Inflammatory macrophage (primary cell): ENCODE measurements at regions not wholly inside any gene's neighbourhood (a gene's known extent, or its start where the extent isn't known, plus 50 kb on each side); places are given as distances from the start of the nearest gene placed in this dataset.
"Not testable (repeated sequence)": the region's sequence is repeated elsewhere in the genome, so short reads cannot be mapped to it uniquely, and the experiment has no call there.

Experiments used
- DNase-seq, 2 donors: peaks; one replicate each; pipeline ENCODE4 v3.0.0-alpha.2; 2020 to 2022

DNA sequence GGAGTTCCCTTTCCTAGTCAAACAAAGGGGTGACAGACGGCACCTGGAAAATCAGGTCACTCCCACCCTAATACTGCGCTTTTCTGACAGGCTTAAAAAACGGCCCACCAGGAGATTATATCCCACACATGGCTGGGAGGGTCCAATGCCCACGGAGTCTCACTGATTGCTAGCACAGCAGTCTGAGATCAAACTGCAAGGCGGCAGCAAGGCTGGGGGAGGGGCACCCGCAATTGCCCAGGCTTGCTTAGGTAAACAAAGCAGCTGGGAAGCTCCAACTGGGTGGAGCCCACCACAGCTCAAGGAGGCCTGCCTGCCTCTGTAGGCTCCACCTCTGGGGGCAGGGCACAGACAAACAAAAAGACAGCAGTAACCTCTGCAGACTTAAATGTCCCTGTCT lies 1032.9 kb downstream of the TDRD15 start:
- not testable (repeated sequence) for DNase-seq

DNA sequence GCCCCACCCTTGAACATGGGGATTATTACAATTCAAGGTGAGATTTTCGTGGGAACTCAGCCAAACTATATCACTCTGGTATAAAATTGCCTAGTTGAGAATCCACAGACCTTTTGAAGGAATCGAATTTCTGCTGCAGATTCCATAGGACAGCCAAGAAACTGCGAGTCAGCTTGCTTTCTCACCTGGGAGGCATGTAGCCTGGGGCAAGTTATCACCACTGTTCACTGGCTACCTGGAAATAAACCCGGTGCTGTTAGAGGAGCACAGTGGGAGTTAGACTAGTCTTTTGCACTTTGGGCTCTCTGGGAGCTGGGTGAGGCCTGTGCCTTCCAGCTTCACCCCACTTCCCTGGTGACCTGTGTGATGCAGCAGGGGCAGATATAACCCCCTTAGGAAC lies 1043.5 kb downstream of the TDRD15 start:
- DNase-seq, result no peak

DNA sequence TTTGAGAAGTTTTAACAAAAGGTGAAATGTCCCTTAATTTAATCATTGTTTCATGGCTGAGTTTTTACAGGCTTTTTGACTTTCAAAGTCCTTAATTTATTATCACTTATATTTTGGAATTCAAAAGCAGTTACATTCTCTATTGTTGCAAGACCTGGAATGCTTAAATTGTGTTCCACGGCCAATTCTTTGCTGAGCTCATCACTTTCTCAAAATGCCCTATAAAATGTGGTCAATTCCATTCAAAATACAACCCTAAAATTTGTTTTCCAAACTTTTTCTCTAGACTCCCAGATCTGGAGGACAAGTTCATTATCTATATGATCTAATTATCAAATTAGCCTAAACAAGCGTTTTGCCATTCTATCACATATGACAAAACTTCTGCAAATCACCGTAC lies 1051.2 kb downstream of the TDRD15 start:
- DNase-seq, result no peak

- no peak for DNase-seq
Measured at GRCh38 chr2:22185251-22185650, 1061.5 kb downstream of the TDRD15 start.

DNA sequence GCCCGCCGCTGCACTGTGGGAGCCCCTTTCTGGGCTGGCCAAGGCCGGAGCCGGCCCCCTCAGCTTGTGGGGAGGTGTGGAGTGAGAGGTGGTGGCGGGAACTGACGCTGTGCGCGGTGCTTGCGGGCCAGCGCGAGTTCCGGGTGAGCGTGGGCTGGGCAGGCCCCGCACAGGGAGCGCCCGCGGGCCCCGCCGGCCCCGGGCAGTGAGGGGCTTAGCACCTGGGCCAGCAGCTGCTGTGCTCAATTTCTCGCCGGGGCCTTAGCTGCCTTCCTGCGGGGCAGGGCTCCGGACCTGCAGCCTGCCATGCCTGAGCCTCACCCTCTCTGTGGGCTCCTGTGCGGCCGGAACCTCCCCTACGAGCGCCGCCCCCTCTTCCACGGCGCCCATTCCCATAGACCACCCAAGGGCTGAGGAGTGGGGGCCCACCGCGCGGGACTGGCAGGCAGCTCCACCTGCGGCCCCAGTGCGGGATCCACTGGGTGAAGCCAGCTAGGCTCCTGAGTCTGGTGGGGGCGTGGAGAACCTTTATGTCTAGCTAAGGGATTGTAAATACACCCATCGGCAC lies 1062.6 kb downstream of the TDRD15 start:
- DNase-seq, result not testable (repeated sequence)

DNA sequence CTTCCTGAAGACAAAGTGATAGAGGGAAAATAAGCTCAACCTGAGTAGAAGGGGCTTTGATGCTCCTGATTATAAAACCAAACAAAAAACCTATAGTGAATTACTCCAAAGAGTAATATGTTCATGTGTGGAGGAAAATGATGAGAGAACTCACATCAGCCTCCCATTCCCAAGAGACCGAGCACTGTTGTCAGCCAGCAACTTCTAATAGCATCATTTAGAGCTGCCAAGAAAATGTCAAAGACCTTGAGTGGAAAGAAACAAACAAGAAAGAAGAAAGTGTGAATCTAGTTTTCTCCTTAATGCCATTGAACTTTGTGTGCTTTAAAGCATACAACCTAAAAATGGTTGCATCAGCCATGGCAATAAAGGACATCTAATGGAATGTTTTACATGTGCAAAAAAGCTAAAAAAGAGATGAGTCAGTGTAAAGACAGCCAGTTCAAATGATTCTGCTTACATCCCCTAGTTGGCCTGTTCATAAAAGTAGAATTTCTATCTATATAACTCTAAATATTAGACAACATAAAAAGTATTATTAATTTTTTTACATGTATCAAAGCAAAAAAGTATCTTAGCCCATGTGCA lies 1066.2 kb downstream of the TDRD15 start:
- DNase-seq, result no peak

DNA sequence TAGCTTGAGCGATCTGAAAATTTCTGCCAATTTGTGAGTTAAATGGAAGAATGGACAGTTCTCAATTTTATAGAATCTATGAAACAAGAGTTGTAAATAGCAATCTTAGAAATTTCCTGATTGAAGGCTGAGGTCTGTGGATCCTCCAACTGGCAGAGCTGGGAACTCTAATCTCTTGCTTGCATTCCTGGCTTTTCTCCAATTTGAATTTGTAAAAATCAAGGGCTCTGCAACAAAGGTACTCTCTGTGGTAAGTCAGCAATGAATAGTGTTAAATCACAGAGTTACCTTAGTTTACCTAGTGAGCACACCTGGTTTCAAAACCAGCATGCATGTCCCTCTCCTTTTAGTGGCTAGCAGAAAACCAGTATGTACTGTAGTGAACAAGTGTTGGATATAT lies 1070.5 kb downstream of the TDRD15 start:
- no peak for DNase-seq

- DNase-seq, result no peak
Measured at GRCh38 chr2:22196806-22197205, 1073.0 kb downstream of the TDRD15 start.

- no peak for DNase-seq
Measured at GRCh38 chr2:22198381-22199283, 1074.9 kb downstream of the TDRD15 start.

DNA sequence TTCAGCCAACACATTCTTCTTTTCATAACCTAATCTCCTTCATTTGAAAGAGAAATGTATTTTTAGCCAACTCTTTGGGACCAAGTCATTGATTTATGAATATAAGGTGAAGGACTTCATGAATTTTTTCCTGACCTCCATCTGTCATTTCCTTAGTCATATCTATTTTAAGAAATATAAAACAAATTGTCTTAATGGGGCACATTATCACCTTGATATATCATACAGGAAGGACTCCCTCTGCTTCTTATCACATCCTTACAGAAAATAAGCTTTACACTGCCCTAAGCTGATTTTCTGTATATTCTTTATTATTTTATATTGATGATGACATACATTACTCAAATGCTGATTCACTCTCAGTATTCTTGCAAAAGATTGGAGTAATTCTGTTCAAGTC lies 1076.2 kb downstream of the TDRD15 start:
- DNase-seq, result no peak

GRCh38 chr2:22209545-22209944 lies 1085.8 kb downstream of the TDRD15 start:
- no peak for DNase-seq

GRCh38 chr2:22213237-22213636 lies 1089.5 kb downstream of the TDRD15 start:
- no peak for DNase-seq

DNA sequence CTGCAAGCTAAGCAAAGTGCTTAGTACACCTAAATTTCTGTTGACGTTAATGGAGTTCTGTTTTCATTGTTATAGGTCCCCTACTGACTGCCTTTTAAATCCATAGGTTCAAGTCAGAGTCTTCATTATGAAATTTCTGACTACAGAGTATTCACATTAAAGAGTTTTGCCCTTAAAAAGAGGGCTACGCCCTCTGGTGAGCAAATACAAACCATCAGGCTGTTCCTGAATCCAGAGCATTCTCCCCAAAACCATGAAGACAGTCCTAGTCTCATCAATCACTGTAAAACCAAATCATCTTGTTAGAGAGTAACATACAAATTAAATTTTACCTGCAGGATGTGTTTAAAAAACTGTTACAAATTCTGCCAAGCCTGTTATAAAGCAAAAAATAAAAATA lies 1091.7 kb downstream of the TDRD15 start:
- no peak for DNase-seq

- DNase-seq, result no peak
Measured at GRCh38 chr2:22217881-22218280, 1094.1 kb downstream of the TDRD15 start.

DNA sequence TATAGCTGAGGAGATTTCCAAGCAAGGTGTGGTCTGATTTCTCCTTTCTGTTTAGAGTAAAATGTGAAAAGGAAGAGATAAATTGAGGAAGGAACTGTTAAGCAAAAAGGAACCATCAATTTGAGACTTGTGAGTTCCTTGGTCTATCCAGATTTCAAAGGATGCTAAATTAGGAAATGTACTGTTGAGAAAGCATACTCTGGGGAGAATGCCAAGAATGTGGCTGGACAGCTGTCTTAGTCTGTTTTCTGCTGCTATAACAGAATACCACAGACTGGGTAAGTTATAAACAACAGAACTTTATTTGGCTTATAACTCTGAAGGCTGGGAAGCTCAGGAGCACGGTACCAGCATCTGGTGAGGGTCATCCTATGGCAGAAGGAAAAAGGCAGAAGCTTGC lies 1097.2 kb downstream of the TDRD15 start:
- DNase-seq, result peak in 1 of 2 donors; percentile 43

DNA sequence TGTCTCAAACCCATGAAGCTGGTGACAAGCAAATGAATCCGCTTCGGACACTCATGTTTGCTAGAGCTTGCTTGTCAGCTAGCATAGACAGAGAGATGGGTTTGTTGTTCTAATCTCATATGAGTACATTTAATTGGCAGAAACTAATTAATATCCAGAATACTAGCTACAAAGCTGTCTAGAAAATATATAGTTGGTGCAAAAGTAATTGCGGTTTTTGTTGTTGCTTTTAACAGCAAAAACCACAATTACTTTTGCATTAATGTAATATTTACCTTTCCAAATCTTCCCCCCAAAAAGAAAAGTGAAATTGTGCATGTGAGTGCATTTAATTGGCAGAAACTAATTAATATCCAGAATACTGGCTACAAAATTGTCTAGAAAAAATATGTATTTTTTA lies 1115.2 kb downstream of the TDRD15 start:
- DNase-seq, result no peak

GRCh38 chr2:22247466-22247865 lies 1123.7 kb downstream of the TDRD15 start:
- no peak for DNase-seq

- no peak for DNase-seq
Measured at GRCh38 chr2:22248851-22249250, 1125.1 kb downstream of the TDRD15 start.

DNA sequence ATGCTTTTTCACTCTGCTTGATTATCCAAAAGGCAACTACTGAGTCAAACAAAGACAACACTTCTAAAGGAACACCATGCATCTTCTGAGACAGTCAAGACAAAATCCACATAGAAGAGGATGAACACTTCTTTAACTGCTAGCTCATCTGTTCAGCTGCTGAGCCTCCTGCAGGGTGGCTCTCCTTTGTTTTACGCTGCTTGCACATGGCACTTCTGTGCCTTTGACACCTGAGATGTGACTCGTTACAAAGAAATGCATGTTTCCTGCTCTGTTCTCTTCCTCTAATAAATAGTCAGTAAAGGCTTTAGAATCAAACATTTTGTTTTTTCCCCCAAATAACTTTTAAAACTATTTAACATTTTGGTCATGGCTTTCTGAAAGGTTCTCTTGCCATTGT lies 1129.4 kb downstream of the TDRD15 start:
- no peak for DNase-seq

GRCh38 chr2:22261165-22261564 lies 1123.8 kb upstream of the KLHL29 start:
- no peak for DNase-seq

DNA sequence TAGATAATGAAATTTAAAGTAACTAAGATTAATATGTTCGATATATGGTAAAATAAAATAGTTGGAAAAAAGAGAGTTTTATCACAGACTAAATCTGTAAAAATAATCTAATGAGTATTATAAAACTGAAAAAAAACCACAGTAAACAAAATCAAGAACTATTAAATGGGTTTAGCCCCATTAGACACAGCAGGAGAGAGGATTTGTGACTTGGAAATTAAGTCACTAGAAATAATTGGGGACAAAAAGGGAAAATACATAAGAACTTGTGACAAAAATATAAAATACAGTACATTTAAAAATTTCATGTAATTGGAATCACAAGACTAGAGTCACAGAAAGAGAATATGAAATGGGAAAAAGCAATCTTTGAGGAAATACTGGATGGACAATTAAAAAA lies 1114.6 kb upstream of the KLHL29 start:
- no peak for DNase-seq

DNA sequence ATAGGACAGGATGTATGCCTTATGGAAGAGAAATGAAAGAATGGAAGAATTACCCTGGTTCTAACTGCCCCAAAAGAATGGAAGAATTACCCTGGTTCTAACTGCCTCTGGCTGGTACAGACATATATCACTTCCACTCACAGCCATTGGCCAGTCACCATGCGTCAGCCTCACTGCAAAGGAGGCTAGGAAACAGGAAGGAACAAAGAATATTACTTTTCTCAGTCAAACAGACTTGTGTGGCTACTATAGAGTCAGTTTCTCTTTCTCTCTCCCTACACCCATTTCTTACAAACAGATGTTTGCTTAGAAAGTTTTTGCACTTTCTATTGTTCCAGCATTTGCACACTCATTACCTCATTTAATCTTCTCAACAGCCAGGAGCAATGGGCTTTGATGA lies 1111.1 kb upstream of the KLHL29 start:
- peak; percentile 10 to 11 for DNase-seq

- DNase-seq, result no peak
Measured at GRCh38 chr2:22274661-22275060, 1110.3 kb upstream of the KLHL29 start.

GRCh38 chr2:22276696-22277095 lies 1108.3 kb upstream of the KLHL29 start:
- peak; percentile 39 to 62 for DNase-seq
